ENCODE measurements at regions not wholly inside any gene's neighbourhood (a gene's known extent, or its start where the extent isn't known, plus 50 kb on each side); places are given as distances from the start of the nearest gene placed in this dataset.
"Not testable (repeated sequence)": the region's sequence is repeated elsewhere in the genome, so short reads cannot be mapped to it uniquely, and the experiment has no call there.

GRCh38 chr21:35562876-35563275 is 497.4 kb downstream of the SETD4 start:
- TF ChIP-seq Cebpa-rat (IDR thresholded peaks at IDR 0.05), result no peak
- Histone ChIP-seq H3K4me2 (peak overlapping the region; percentile 88), H3K4me1 (peaks cover 38% of the 10 kb centered on the region), H3K9ac (no peak overlapping the region), H3K27ac (no peak overlapping the region), H3K9me3 (no peaks in the 10 kb centered on the region), H3K4me3 (no peak overlapping the region), H3K36me3 (no peaks in the 10 kb centered on the region), H4K20me1 (no peaks in the 10 kb centered on the region), H3K27me3 (no peaks in the 10 kb centered on the region)

GRCh38 chr21:35561116-35561515 is 499.2 kb downstream of the SETD4 start:
- Histone ChIP-seq H3K27ac (no peak overlapping the region), H3K27me3 (no peaks in the 10 kb centered on the region)

DNA sequence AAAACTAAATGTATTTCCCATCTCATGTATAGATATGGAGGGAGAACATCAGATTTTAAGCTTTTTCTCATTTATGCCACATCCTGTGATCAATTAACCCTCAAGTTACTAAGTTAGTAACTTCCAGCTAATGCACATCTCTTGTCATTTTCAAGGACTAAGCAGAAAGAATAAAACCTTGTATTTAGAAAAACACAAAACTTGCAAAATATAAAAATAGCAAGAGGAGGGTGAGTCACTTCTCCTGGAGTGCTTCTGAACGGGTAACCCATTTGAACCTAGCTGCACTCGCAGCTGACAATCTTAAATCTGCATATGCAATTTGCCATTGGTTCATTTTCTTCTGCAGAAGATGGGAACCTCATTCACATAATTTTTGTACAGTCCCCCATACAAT is 500.5 kb downstream of the SETD4 start:
- H3K27me3 ChIP-seq, result no peaks in the 10 kb centered on the region
- H3K4me1 ChIP-seq, result peaks cover 27% of the 10 kb centered on the region
- H3K27ac ChIP-seq, result no peak overlapping the region
- no peak overlapping the region for H3K4me3 ChIP-seq
- H3K9me3 ChIP-seq, result no peaks in the 10 kb centered on the region
- no peak overlapping the region for H3K9ac ChIP-seq
- no peak overlapping the region for H3K4me2 ChIP-seq
- TF ChIP-seq Cebpa-rat (IDR thresholded peaks at IDR 0.05), result no peak
- no peaks in the 10 kb centered on the region for H3K36me3 ChIP-seq
- no peaks in the 10 kb centered on the region for H4K20me1 ChIP-seq

More at GRCh38 chr21:35561116-35561515, 499.2 kb downstream of the SETD4 start:
- Histone ChIP-seq H3K4me1 (peaks cover 38% of the 10 kb centered on the region), H3K4me2 (no peak overlapping the region), H3K36me3 (no peaks in the 10 kb centered on the region), H3K9me3 (no peaks in the 10 kb centered on the region), H3K4me3 (no peak overlapping the region), H4K20me1 (no peaks in the 10 kb centered on the region), H3K9ac (no peak overlapping the region)
- no peak for TF ChIP-seq Cebpa-rat (IDR thresholded peaks at IDR 0.05)

GRCh38 chr21:35559128-35559828 is 501.0 kb downstream of the SETD4 start:
- Histone ChIP-seq H4K20me1 (no peaks in the 10 kb centered on the region), H3K27ac (no peak overlapping the region), H3K36me3 (no peaks in the 10 kb centered on the region), H3K9me3 (no peaks in the 10 kb centered on the region), H3K4me1 (peaks cover 22% of the 10 kb centered on the region), H3K4me2 (no peak overlapping the region), H3K9ac (no peak overlapping the region), H3K27me3 (no peaks in the 10 kb centered on the region), H3K4me3 (no peak overlapping the region)
- TF ChIP-seq Cebpa-rat (IDR thresholded peaks at IDR 0.05), result no peak

- H4K20me1 ChIP-seq, result no peaks in the 10 kb centered on the region
- H3K27me3 ChIP-seq, result no peaks in the 10 kb centered on the region
- no peaks in the 10 kb centered on the region for H3K9me3 ChIP-seq
- no peak overlapping the region for H3K9ac ChIP-seq
- TF ChIP-seq Cebpa-rat (IDR thresholded peaks at IDR 0.05), result no peak
- no peak overlapping the region for H3K4me3 ChIP-seq
- H3K4me2 ChIP-seq, result no peak overlapping the region
- no peaks in the 10 kb centered on the region for H3K36me3 ChIP-seq
- H3K27ac ChIP-seq, result no peak overlapping the region
- peaks cover 4% of the 10 kb centered on the region; the same call in 1 of the 2 replicates for H3K4me1 ChIP-seq
Observed at GRCh38 chr21:35556536-35556935, 503.8 kb downstream of the SETD4 start.

GRCh38 chr21:35552483-35552882 is 503.4 kb upstream of the RUNX1 start:
- not testable (repeated sequence) for H3K27ac ChIP-seq, H3K4me3 ChIP-seq, H3K27me3 ChIP-seq, H3K4me2 ChIP-seq, H3K36me3 ChIP-seq, H3K9ac ChIP-seq, H3K4me1 ChIP-seq, H3K9me3 ChIP-seq, H4K20me1 ChIP-seq

DNA sequence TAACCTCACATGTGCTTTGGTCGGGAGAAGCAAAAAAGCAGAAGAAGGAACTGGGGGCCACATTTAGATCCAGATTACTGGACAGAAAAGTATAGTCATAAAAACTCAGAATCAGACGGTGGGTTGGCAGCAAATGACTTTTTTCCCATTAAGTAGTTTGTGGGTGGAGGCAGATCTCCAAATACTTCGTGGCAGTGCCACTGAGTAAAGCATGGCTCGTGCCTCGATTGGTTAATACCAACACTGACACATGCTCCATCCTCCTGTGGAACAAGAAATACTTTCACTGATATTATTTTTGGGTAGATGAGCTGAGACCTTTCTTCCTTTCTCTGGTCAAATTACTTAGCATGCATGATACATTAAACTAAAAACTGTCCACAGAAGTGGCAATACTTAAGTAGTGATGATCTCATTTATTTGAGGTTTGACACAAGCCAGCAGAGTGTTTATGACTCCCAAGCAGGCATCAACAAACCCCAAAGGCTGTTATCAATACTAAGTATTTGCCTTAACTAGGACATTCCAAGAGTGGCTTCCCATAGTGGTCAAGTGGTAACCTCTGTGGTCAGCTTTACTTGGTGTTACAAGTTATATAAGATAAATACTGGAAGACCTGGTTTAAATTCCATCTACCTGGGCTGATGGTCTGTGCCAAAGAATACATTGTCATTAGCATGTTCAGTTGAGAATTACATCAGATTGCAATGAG is 500.0 kb upstream of the RUNX1 start:
- Histone ChIP-seq H3K27me3 (no peaks in the 10 kb centered on the region), H3K4me3 (no peak overlapping the region), H4K20me1 (no peaks in the 10 kb centered on the region), H3K9me3 (no peaks in the 10 kb centered on the region), H3K27ac (no peak overlapping the region), H3K36me3 (no peaks in the 10 kb centered on the region), H3K4me2 (no peak overlapping the region), H3K4me1 (peaks cover 4% of the 10 kb centered on the region; the same call in 1 of the 2 replicates), H3K9ac (no peak overlapping the region)
- no peak for TF ChIP-seq Cebpa-rat (IDR thresholded peaks at IDR 0.05)

GRCh38 chr21:35547946-35548774 is 499.1 kb upstream of the RUNX1 start:
- no peak for TF ChIP-seq Cebpa-rat (IDR thresholded peaks at IDR 0.05)
- no peak overlapping the region for H3K4me3 ChIP-seq
- no peaks in the 10 kb centered on the region for H3K27me3 ChIP-seq
- H3K9me3 ChIP-seq, result no peaks in the 10 kb centered on the region
- H4K20me1 ChIP-seq, result no peaks in the 10 kb centered on the region
- peaks cover 7% of the 10 kb centered on the region for H3K4me1 ChIP-seq
- no peaks in the 10 kb centered on the region for H3K36me3 ChIP-seq
- no peak overlapping the region for H3K4me2 ChIP-seq
- H3K9ac ChIP-seq, result no peak overlapping the region
- H3K27ac ChIP-seq, result no peak overlapping the region

GRCh38 chr21:35543746-35544145 is 494.6 kb upstream of the RUNX1 start:
- H3K4me2 ChIP-seq, result peak overlapping the region; percentile 26; the same call in 1 of the 2 replicates
- H3K36me3 ChIP-seq, result no peaks in the 10 kb centered on the region
- no peaks in the 10 kb centered on the region for H3K9me3 ChIP-seq
- TF ChIP-seq Cebpa-rat (IDR thresholded peaks at IDR 0.05), result no peak
- H4K20me1 ChIP-seq, result no peaks in the 10 kb centered on the region
- H3K4me3 ChIP-seq, result no peak overlapping the region
- H3K4me1 ChIP-seq, result peaks cover 9% of the 10 kb centered on the region
- no peak overlapping the region for H3K27ac ChIP-seq
- no peak overlapping the region for H3K9ac ChIP-seq
- H3K27me3 ChIP-seq, result no peaks in the 10 kb centered on the region
